AG04450 (cell line): ENCODE measurements at regions not wholly inside any gene's neighbourhood (a gene's known extent, or its start where the extent isn't known, plus 50 kb on each side); places are given as distances from the start of the nearest gene placed in this dataset.
"Not testable (repeated sequence)": the region's sequence is repeated elsewhere in the genome, so short reads cannot be mapped to it uniquely, and the experiment has no call there.

Source experiments
- CTCF ChIA-PET: fragments of 300-600, 350-600 bp; formaldehyde crosslinking; extraction: SDS; loops from one replicate; lab custom pipeline; 2022; ENCODE audit warnings: antibody characterized with exemption, inconsistent platforms; lab: Charles Lee
- POLR2A ChIA-PET: fragments of 350-600 bp; formaldehyde crosslinking; extraction: SDS; loops from one replicate; lab custom pipeline; 2021; ENCODE audit warnings: antibody characterized with exemption, inconsistent platforms; lab: Yijun Ruan, JAX
- DNase-seq: peaks from one replicate; pipeline ENCODE4 v3.0.0-alpha.2; 2011; ENCODE audit warnings: low read depth, low spot score
- H3K27ac ChIP-seq: one replicate; pipeline ENCODE4 v1.5.1; 2012; ENCODE audit warnings: low read depth, low read length, control low read depth
- H3K27me3 ChIP-seq: one replicate; pipeline ENCODE4 v1.6.0; 2012; ENCODE audit warnings: low read length; ENCODE audit not compliant: control insufficient read depth, insufficient read depth
- H3K4me3 ChIP-seq: 2 replicates; pipeline ENCODE4 v1.5.1; 2011; ENCODE audit warnings: mild to moderate bottlenecking, low read depth, low read length, control low read depth
- H3K9me3 ChIP-seq: 2 replicates; pipeline ENCODE4 v1.5.1; 2012; ENCODE audit warnings: low read length; ENCODE audit not compliant: control insufficient read depth, insufficient read depth
- TF ChIP-seq, protein P1 (sequence below): IDR thresholded peaks from 2 replicates; pipeline ENCODE4 v1.5.1; 2011; ENCODE audit warnings: low read depth, low read length, control low read depth, inconsistent platforms

DNA sequence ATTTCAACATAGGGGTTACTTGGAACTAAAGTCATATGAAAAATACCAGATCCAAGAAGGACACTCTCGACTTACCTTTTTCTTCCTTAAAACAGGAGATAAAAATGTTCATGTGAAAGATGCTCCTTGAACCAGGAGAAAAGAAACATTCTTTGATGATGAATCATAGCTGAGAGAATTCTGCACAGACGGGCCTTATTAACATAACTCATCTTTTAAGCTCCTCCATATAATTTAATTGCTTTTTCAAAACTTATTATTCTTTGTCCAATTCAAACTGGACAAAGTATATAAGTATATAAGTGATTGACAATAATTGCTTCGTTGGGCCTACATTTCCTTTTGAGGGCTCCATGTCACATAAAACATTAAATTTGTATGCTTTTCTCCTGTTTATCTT is 945.2 kb upstream of the C9orf72 start:
- DNase-seq: no peak
- TF ChIP-seq, protein P1, sequence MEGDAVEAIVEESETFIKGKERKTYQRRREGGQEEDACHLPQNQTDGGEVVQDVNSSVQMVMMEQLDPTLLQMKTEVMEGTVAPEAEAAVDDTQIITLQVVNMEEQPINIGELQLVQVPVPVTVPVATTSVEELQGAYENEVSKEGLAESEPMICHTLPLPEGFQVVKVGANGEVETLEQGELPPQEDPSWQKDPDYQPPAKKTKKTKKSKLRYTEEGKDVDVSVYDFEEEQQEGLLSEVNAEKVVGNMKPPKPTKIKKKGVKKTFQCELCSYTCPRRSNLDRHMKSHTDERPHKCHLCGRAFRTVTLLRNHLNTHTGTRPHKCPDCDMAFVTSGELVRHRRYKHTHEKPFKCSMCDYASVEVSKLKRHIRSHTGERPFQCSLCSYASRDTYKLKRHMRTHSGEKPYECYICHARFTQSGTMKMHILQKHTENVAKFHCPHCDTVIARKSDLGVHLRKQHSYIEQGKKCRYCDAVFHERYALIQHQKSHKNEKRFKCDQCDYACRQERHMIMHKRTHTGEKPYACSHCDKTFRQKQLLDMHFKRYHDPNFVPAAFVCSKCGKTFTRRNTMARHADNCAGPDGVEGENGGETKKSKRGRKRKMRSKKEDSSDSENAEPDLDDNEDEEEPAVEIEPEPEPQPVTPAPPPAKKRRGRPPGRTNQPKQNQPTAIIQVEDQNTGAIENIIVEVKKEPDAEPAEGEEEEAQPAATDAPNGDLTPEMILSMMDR: no peak
- ChIA-PET CTCF (no interaction called here), POLR2A (no interaction called here)
- Histone ChIP-seq H3K4me3 (no peak overlapping the region), H3K27ac (no peak overlapping the region), H3K9me3 (peaks cover 3% of the 10 kb centered on the region; the same call in 1 of the 2 replicates), H3K27me3 (no peaks in the 10 kb centered on the region)

DNA sequence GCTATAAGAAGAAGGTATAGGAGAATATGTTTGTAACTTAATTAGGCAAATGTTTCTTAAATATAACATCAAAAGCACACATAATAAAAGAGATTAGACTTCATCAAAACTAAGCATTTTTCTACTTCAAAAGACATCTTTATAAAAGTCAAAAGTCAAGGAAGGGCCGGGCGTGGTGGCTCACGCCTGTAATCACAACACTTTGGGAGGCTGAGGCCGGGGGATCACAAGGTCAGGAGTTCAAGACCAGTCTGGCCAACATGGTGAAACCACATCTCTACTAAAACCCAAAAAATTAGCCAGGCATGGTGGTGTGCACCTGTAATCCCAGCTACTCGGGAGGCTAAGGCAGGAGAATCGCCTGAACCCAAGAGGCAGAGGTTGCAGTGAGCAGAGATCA is 951.0 kb upstream of the C9orf72 start:
- POLR2A ChIA-PET, CTCF ChIA-PET: not testable (repeated sequence)

DNA sequence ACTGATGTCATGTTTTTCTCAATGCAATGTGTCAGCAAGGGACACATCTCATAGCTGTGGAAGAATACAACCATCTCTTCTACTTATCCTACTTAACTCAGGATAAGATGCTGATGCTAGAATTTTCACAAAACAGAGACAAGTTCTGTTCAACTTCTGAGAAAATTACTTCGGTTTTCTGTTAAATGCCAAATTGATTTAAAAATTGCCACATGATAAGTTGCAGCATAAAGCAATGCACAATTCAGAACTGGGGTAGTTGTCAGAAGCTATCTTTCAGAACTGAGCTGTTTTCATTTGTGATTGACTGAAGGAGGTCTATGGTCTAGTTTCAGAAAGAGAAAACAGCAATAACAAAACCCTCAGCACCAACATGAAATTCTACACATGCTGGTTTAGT is 954.8 kb upstream of the C9orf72 start:
- no peaks in the 10 kb centered on the region; the same call in 1 of the 2 replicates for H3K9me3 ChIP-seq
- CTCF ChIA-PET: no interaction called here
- TF ChIP-seq, protein P1: no peak
- no peak overlapping the region for H3K4me3 ChIP-seq
- H3K27ac ChIP-seq: no peak overlapping the region
- POLR2A ChIA-PET: no interaction called here
- no peak for DNase-seq
- no peaks in the 10 kb centered on the region for H3K27me3 ChIP-seq

More for the DNA sequence above, 951.0 kb upstream of the C9orf72 start:
- not testable (repeated sequence) for H3K9me3 ChIP-seq, H3K27ac ChIP-seq, H3K27me3 ChIP-seq, H3K4me3 ChIP-seq, DNase-seq

- POLR2A ChIA-PET: no interaction called here
- H3K4me3 ChIP-seq: no peak overlapping the region
- peaks cover 2% of the 10 kb centered on the region; the same call in 1 of the 2 replicates for H3K9me3 ChIP-seq
- no peaks in the 10 kb centered on the region for H3K27me3 ChIP-seq
- TF ChIP-seq, protein P1: no peak
- CTCF ChIA-PET: no interaction called here
- no peak for DNase-seq
- no peak overlapping the region for H3K27ac ChIP-seq
Observed at GRCh38 chr9:28538132-28538531, 964.9 kb upstream of the C9orf72 start.

- Histone ChIP-seq H3K27me3 (no peaks in the 10 kb centered on the region), H3K4me3 (no peak overlapping the region), H3K27ac (no peak overlapping the region), H3K9me3 (peaks cover 2% of the 10 kb centered on the region; the same call in 1 of the 2 replicates)
- no peak for DNase-seq
- TF ChIP-seq, protein P1: no peak
- ChIA-PET CTCF (no interaction called here), POLR2A (no interaction called here)
Observed at GRCh38 chr9:28539434-28540070, 966.3 kb upstream of the C9orf72 start.
